ENCODE measurements at regions not wholly inside any gene's neighbourhood (a gene's known extent, or its start where the extent isn't known, plus 50 kb on each side); places are given as distances from the start of the nearest gene placed in this dataset.

- ATAC-seq: no peak
- H3K9me3 ChIP-seq: no peaks in the 10 kb centered on the region
- no peak overlapping the region for H3K27ac ChIP-seq
- H3K27me3 ChIP-seq: no peaks in the 10 kb centered on the region
- TF ChIP-seq, protein P1, sequence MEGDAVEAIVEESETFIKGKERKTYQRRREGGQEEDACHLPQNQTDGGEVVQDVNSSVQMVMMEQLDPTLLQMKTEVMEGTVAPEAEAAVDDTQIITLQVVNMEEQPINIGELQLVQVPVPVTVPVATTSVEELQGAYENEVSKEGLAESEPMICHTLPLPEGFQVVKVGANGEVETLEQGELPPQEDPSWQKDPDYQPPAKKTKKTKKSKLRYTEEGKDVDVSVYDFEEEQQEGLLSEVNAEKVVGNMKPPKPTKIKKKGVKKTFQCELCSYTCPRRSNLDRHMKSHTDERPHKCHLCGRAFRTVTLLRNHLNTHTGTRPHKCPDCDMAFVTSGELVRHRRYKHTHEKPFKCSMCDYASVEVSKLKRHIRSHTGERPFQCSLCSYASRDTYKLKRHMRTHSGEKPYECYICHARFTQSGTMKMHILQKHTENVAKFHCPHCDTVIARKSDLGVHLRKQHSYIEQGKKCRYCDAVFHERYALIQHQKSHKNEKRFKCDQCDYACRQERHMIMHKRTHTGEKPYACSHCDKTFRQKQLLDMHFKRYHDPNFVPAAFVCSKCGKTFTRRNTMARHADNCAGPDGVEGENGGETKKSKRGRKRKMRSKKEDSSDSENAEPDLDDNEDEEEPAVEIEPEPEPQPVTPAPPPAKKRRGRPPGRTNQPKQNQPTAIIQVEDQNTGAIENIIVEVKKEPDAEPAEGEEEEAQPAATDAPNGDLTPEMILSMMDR (IDR thresholded peaks at IDR 0.05): no peak
- TF ChIP-seq POLR2A (IDR thresholded peaks at IDR 0.05): no peak
- intact Hi-C loops (cut with DNase I): no loop called here
- H3K4me3 ChIP-seq: no peak overlapping the region
- DNase-seq: no peak
- no peaks in the 10 kb centered on the region for H3K4me1 ChIP-seq
- H3K36me3 ChIP-seq: no peaks in the 10 kb centered on the region
Measured at GRCh38 chr6:102623201-102623600, 1229.7 kb downstream of the GRIK2 start.

- Histone ChIP-seq H3K9me3 (no peaks in the 10 kb centered on the region), H3K27ac (no peak overlapping the region), H3K36me3 (no peaks in the 10 kb centered on the region), H3K4me1 (no peaks in the 10 kb centered on the region), H3K4me3 (no peak overlapping the region), H3K27me3 (no peaks in the 10 kb centered on the region)
- ATAC-seq: peak in 2 of 4 donors; percentile 27 to 29
- DNase-seq: no peak
- 0% methylated on average over 2 of the region's 2 CpGs for WGBS (ENCODE audit: insufficient coverage, low coverage, low lambda C conversion rate, missing lambda C conversion rate)
- TF ChIP-seq, protein P1 (IDR thresholded peaks at IDR 0.05): peak; percentile 14 to 36 (median 22)
- no peak for TF ChIP-seq POLR2A (IDR thresholded peaks at IDR 0.05)
- intact Hi-C loops (cut with DNase I): no loop called here
Measured at GRCh38 chr6:102619585-102619984, 1226.1 kb downstream of the GRIK2 start.

DNA sequence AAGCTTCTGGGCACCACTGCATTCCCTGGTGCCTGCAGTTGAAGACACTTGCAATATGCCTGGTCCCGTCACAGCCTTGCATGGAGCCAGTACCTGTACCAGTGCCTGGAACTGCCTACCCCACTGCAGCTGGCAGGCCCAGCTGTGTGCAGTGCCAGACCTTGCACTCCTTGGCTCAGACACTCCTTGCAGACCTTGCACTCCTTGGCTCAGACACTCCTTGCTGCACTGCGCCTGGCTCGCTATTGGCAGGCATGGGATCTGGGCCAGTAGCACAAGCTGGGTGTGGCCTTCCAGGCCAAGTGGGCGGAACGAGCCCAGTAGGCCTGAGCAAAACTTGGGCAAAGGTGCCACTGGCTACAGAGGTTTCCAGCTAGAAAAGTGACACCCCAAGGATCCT is 1189.1 kb downstream of the GRIK2 start:
- ATAC-seq (peak in 1 of 4 donors; percentile 23), DNase-seq (peak in 1 of 3 donors; percentile 2)
- no peak overlapping the region for H3K27ac ChIP-seq
- H3K27me3 ChIP-seq: no peaks in the 10 kb centered on the region
- H3K36me3 ChIP-seq: no peaks in the 10 kb centered on the region
- WGBS (ENCODE audit: insufficient coverage, low coverage, low lambda C conversion rate, missing lambda C conversion rate): 80% methylated on average over 1 of the region's 5 CpGs
- intact Hi-C loops (cut with DNase I): no loop called here
- no peaks in the 10 kb centered on the region for H3K9me3 ChIP-seq
- H3K4me3 ChIP-seq: no peak overlapping the region
- TF ChIP-seq POLR2A (IDR thresholded peaks at IDR 0.05): no peak
- TF ChIP-seq, protein P1 (IDR thresholded peaks at IDR 0.05): no peak
- H3K4me1 ChIP-seq: no peaks in the 10 kb centered on the region

DNA sequence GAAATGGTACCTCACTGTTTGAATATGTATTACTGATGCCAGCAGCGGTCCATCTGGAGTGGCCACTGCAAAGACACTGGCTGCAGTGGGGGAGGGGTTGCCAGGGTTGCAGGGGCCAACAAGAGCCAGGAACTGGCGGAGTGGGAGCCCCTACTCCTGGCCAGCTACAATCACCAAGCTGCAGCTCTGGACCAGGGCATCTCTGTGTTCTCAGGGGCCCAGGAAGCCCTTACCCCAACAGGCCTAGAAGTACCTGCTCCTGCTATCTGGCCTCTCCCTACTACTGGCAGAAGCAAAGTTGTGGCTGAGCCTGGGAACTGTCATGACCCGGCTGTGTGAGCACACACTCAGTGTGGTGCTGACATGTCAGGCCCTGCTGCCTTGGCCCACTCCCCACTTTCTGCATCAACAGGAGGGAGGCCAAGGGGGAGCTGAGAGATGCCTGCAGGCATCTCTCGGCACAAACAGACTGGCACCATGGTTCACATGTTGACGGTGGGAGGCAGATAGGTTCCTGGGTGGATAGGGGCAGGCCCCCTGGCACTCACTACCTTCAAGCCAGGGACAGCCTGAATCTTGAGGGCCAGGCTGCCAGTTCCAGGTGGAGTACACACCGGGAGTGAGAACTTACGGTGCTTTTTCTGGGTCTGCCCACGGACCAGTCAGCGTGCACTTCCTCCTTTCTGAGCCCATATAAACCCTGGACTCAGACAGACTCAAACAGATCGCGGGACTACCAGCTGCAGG is 1188.0 kb downstream of the GRIK2 start:
- Histone ChIP-seq H3K27ac (no peak overlapping the region), H3K9me3 (no peaks in the 10 kb centered on the region), H3K4me3 (no peak overlapping the region), H3K27me3 (no peaks in the 10 kb centered on the region), H3K36me3 (no peaks in the 10 kb centered on the region), H3K4me1 (no peaks in the 10 kb centered on the region)
- ATAC-seq (no peak), DNase-seq (peak in 1 of 3 donors; percentile 8)
- 57% methylated on average over 3 of the region's 11 CpGs for WGBS (ENCODE audit: insufficient coverage, low coverage, low lambda C conversion rate, missing lambda C conversion rate)
- intact Hi-C loops (cut with DNase I): no loop called here
- TF ChIP-seq, protein P1 (IDR thresholded peaks at IDR 0.05): no peak
- no peak for TF ChIP-seq POLR2A (IDR thresholded peaks at IDR 0.05)
